Endodermal cell (in vitro differentiated cells): ENCODE measurements at regions not wholly inside any gene's neighbourhood (a gene's known extent, or its start where the extent isn't known, plus 50 kb on each side); places are given as distances from the start of the nearest gene placed in this dataset.

Experiments used
- DNase-seq: peaks from one replicate; pipeline ENCODE4 v3.0.0-alpha.2; 2017
- H3K27ac ChIP-seq: 2 replicates; pipeline ENCODE4 v1.5.1; 2013; ENCODE audit warnings: mild to moderate bottlenecking, low read depth, low read length, moderate library complexity
- H3K27me3 ChIP-seq: 2 replicates; pipeline ENCODE4 v1.6.1; 2013; ENCODE audit warnings: mild to moderate bottlenecking, low read length, moderate library complexity; ENCODE audit not compliant: insufficient read depth, control insufficient read depth, poor library complexity, severe bottlenecking
- H3K36me3 ChIP-seq: 2 replicates; pipeline ENCODE4 v1.7.0; 2013; ENCODE audit warnings: mild to moderate bottlenecking, low read length, moderate library complexity; ENCODE audit not compliant: control insufficient read depth, insufficient read depth
- H3K4me1 ChIP-seq: one replicate; pipeline ENCODE4 v1.7.0; 2013; ENCODE audit warnings: low read length; ENCODE audit not compliant: control insufficient read depth, insufficient read depth
- H3K4me3 ChIP-seq: 2 replicates; pipeline ENCODE4 v1.5.1; 2013; ENCODE audit warnings: mild to moderate bottlenecking, low read length, moderate library complexity
- H3K9ac ChIP-seq: 2 replicates; pipeline ENCODE4 v1.6.1; 2013; ENCODE audit warnings: mild to moderate bottlenecking, low read length, moderate library complexity; ENCODE audit not compliant: poor library complexity, severe bottlenecking; ENCODE audit errors: extremely low read depth
- H3K9me3 ChIP-seq: 2 replicates; pipeline ENCODE4 v1.6.1; 2013; ENCODE audit warnings: mild to moderate bottlenecking, low read length, moderate library complexity; ENCODE audit not compliant: control insufficient read depth
- H3K27ac Mint-ChIP-seq: 2 replicates; pipeline ENCODE4 v1.8.0; 2020; ENCODE audit warnings: mixed read lengths
- H3K27me3 Mint-ChIP-seq: 2 replicates; pipeline ENCODE4 v1.8.0; 2021; ENCODE audit warnings: mild to moderate bottlenecking, mixed read lengths; ENCODE audit not compliant: insufficient read depth
- H3K36me3 Mint-ChIP-seq: 2 replicates; pipeline ENCODE4 v1.8.0; 2020; ENCODE audit warnings: low read depth, mixed read lengths
- H3K4me1 Mint-ChIP-seq: 2 replicates; pipeline ENCODE4 v1.8.0; 2020; ENCODE audit warnings: mixed read lengths
- H3K4me3 Mint-ChIP-seq: 2 replicates; pipeline ENCODE4 v1.8.0; 2020; ENCODE audit warnings: mild to moderate bottlenecking, moderate library complexity, mixed read lengths
- H3K9me3 Mint-ChIP-seq: 2 replicates; pipeline ENCODE4 v1.8.0; 2020; ENCODE audit warnings: mild to moderate bottlenecking, mixed read lengths
- CTCF ChIP-seq: fragments of 200-600 bp; sonication (generic); conservative IDR thresholded peaks from 2 replicates; pipeline ENCODE4 v1.5.0; 2021; ENCODE audit warnings: antibody characterized with exemption, mild to moderate bottlenecking
- WGBS, 2 experiments: methylation state at CpG; one replicate each; pipeline versions ENCODE4 v1.1.5 to v1.1.7; 2013; ENCODE audit warnings: missing lambda C conversion rate in 2 of 2, mixed read lengths in 1 of 2; ENCODE audit not compliant: insufficient coverage in 1 of 2, insufficient read length in 1 of 2; 5-methylcytosine and 5-hydroxymethylcytosine counted together

- H3K9ac ChIP-seq = no peak overlapping the region
- H3K36me3 ChIP-seq = peaks cover 85% of the 10 kb centered on the region
- H3K4me1 Mint-ChIP-seq = peaks cover 25% of the 10 kb centered on the region
- peaks cover 11% of the 10 kb centered on the region for H3K9me3 ChIP-seq
- no peak overlapping the region for H3K27ac ChIP-seq
- peaks cover 7% of the 10 kb centered on the region for H3K4me1 ChIP-seq
- H3K4me3 Mint-ChIP-seq = no peak overlapping the region
- no peak for TF ChIP-seq CTCF
- no peak overlapping the region for H3K27ac Mint-ChIP-seq
- no peak overlapping the region for H3K4me3 ChIP-seq
- peaks cover 49% of the 10 kb centered on the region for H3K36me3 Mint-ChIP-seq
- no peaks in the 10 kb centered on the region for H3K27me3 Mint-ChIP-seq
- DNase-seq = no peak
- H3K9me3 Mint-ChIP-seq = no peaks in the 10 kb centered on the region
- 80 to 97% methylated on average over 3 to 6 of the region's 6 CpGs for WGBS, 2 experiments
- no peaks in the 10 kb centered on the region for H3K27me3 ChIP-seq
These were observed 240.9 kb downstream of the ETNK1 start for GRCh38 chr12:22865822-22866221.

- Mint-ChIP-seq H3K9me3 (no peaks in the 10 kb centered on the region), H3K4me1 (peaks cover 19% of the 10 kb centered on the region), H3K27ac (no peak overlapping the region), H3K27me3 (no peaks in the 10 kb centered on the region), H3K36me3 (peaks cover 51% of the 10 kb centered on the region), H3K4me3 (no peak overlapping the region)
- no peak for TF ChIP-seq CTCF
- Histone ChIP-seq H3K9me3 (peaks cover 11% of the 10 kb centered on the region), H3K27ac (no peak overlapping the region), H3K4me3 (no peak overlapping the region), H3K27me3 (no peaks in the 10 kb centered on the region), H3K4me1 (peaks cover 1% of the 10 kb centered on the region), H3K36me3 (peaks cover 85% of the 10 kb centered on the region), H3K9ac (no peak overlapping the region)
- DNase-seq = no peak
- 93% methylated on average over 1 of the region's 1 CpG; no CpG with 5 or more reads in 1 of the 2 experiments for WGBS, 2 experiments
These were observed 241.4 kb downstream of the ETNK1 start for GRCh38 chr12:22866406-22866805.

- Mint-ChIP-seq H3K9me3 (no peaks in the 10 kb centered on the region), H3K4me3 (no peak overlapping the region), H3K36me3 (peaks cover 76% of the 10 kb centered on the region), H3K27ac (no peak overlapping the region), H3K27me3 (no peaks in the 10 kb centered on the region), H3K4me1 (peaks cover 13% of the 10 kb centered on the region)
- no peak for TF ChIP-seq CTCF
- no peak for DNase-seq
- Histone ChIP-seq H3K9ac (no peak overlapping the region), H3K4me1 (no peaks in the 10 kb centered on the region), H3K27ac (no peak overlapping the region), H3K4me3 (no peak overlapping the region), H3K36me3 (peaks cover 78% of the 10 kb centered on the region), H3K9me3 (peaks cover 22% of the 10 kb centered on the region), H3K27me3 (no peaks in the 10 kb centered on the region)
- 98 to 100% methylated on average over 3 to 8 of the region's 8 CpGs for WGBS, 2 experiments
These were observed 249.2 kb downstream of the ETNK1 start for GRCh38 chr12:22874151-22874550.
